IMR-90 (cell line): ENCODE measurements at regions not wholly inside any gene's neighbourhood (a gene's known extent, or its start where the extent isn't known, plus 50 kb on each side); places are given as distances from the start of the nearest gene placed in this dataset.

Experiments
- ATAC-seq: fragments of 200-7000 bp; cut with Tn5 transposase; 2 replicates; pipeline ENCODE4 v1.9.1; 2020; ENCODE audit warnings: low read depth, mild to moderate bottlenecking, moderate library complexity
- BruUV-seq: library from RNA; stranded (reverse); fragments of 400-500 nt; replicated peaks from 2 replicates; lab custom pipeline; 2021; lab: Mats Ljungman, UMichigan
- CTCF ChIA-PET: fragments of 300-600 bp; formaldehyde crosslinking; extraction: SDS; loops from one replicate; lab custom pipeline; 2021; ENCODE audit warnings: antibody characterized with exemption; lab: Yijun Ruan, JAX
- POLR2A ChIA-PET: fragments of 300-600 bp; sonication (Branson Sonifier 250); formaldehyde crosslinking; loops from one replicate; lab custom pipeline; 2022; ENCODE audit warnings: antibody characterized with exemption; ENCODE audit not compliant: unreplicated experiment; lab: Charles Lee
- DNase-seq: peaks from one replicate; pipeline ENCODE4 v3.0.0; 2013
- H2AFZ ChIP-seq: replicated peaks from 2 replicates; pipeline ENCODE3; 2013; ENCODE audit warnings: low read length, mild to moderate bottlenecking; ENCODE audit not compliant: poor library complexity
- H2AK5ac ChIP-seq: 2 replicates; pipeline ENCODE4 v1.6.1; 2013; ENCODE audit warnings: low read depth, low read length, inconsistent platforms
- H2AK9ac ChIP-seq: replicated peaks from 2 replicates; pipeline ENCODE3; 2013; ENCODE audit warnings: mild to moderate bottlenecking, low read depth, low read length, moderate library complexity; ENCODE audit not compliant: poor library complexity
- H2BK120ac ChIP-seq: 2 replicates; pipeline ENCODE4 v1.6.1; 2013; ENCODE audit warnings: low read depth, low read length, inconsistent platforms
- H2BK15ac ChIP-seq: 3 replicates; pipeline ENCODE4 v1.6.1; 2013; ENCODE audit warnings: low read depth, low read length, inconsistent platforms
- H2BK20ac ChIP-seq: 2 replicates; pipeline ENCODE4 v1.6.1; 2013; ENCODE audit warnings: low read depth, mild to moderate bottlenecking, inconsistent platforms, low read length, moderate library complexity
- H2BK5ac ChIP-seq: 2 replicates; pipeline ENCODE4 v1.6.1; 2013; ENCODE audit warnings: mild to moderate bottlenecking, low read depth, low read length, inconsistent platforms; ENCODE audit not compliant: poor library complexity, severe bottlenecking
- H3K14ac ChIP-seq: replicated peaks from 2 replicates; pipeline ENCODE4 v1.6.1; 2013; ENCODE audit warnings: low read depth, low read length, inconsistent platforms
- H3K18ac ChIP-seq: 2 replicates; pipeline ENCODE4 v1.6.1; 2013; ENCODE audit warnings: low read depth, low read length, control low read depth
- H3K23ac ChIP-seq: 2 replicates; pipeline ENCODE4 v1.6.1; 2013; ENCODE audit warnings: low read depth, low read length, inconsistent platforms
- H3K27ac ChIP-seq: 2 replicates; pipeline ENCODE4 v1.5.1; 2013; ENCODE audit warnings: mild to moderate bottlenecking, control low read depth, low read length; ENCODE audit not compliant: insufficient read depth
- H3K27me3 ChIP-seq: 2 replicates; pipeline ENCODE4 v1.6.1; 2013; ENCODE audit warnings: low read length; ENCODE audit not compliant: control insufficient read depth, insufficient read depth
- H3K36me3 ChIP-seq: 2 replicates; pipeline ENCODE4 v1.6.1; 2013; ENCODE audit warnings: low read length, mixed read lengths; ENCODE audit not compliant: control insufficient read depth, insufficient read depth
- H3K4ac ChIP-seq: 2 replicates; pipeline ENCODE4 v1.6.1; 2013; ENCODE audit warnings: low read depth, low read length, inconsistent platforms
- H3K4me1 ChIP-seq: 2 replicates; pipeline ENCODE4 v1.6.1; 2013; ENCODE audit warnings: low read length, mixed read lengths; ENCODE audit not compliant: control insufficient read depth, insufficient read depth
- H3K4me2 ChIP-seq: 2 replicates; pipeline ENCODE4 v1.6.1; 2013; ENCODE audit warnings: low read depth, mild to moderate bottlenecking, control low read depth, low read length, moderate library complexity
- H3K4me3 ChIP-seq: 2 replicates; pipeline ENCODE4 v1.5.1; 2013; ENCODE audit warnings: low read depth, mild to moderate bottlenecking, control low read depth, low read length, moderate library complexity; ENCODE audit not compliant: insufficient read depth
- H3K56ac ChIP-seq: 2 replicates; pipeline ENCODE4 v1.6.1; 2013; ENCODE audit warnings: low read length, inconsistent platforms; ENCODE audit not compliant: insufficient read depth; ENCODE audit errors: extremely low read depth
- H3K79me1 ChIP-seq, 2 experiments: 2 replicates each; pipeline ENCODE4 v1.6.1; 2013; ENCODE audit warnings: low read length in 2 of 2, inconsistent platforms in 1 of 2, low read depth in 1 of 2
- H3K9ac ChIP-seq: 2 replicates; pipeline ENCODE4 v1.6.1; 2013; ENCODE audit warnings: low read depth, low read length, control low read depth
- H3K9me1 ChIP-seq: 2 replicates; pipeline ENCODE4 v1.6.1; 2013; ENCODE audit warnings: low read length, inconsistent platforms; ENCODE audit not compliant: insufficient read depth
- H3K9me3 ChIP-seq: 2 replicates; pipeline ENCODE4 v1.6.1; 2013; ENCODE audit warnings: low read length; ENCODE audit not compliant: control insufficient read depth, insufficient read depth
- H4K20me1 ChIP-seq: 2 replicates; pipeline ENCODE4 v1.6.1; 2013; ENCODE audit warnings: low read length, inconsistent platforms; ENCODE audit not compliant: insufficient read depth
- H4K5ac ChIP-seq: 2 replicates; pipeline ENCODE4 v1.6.1; 2013; ENCODE audit warnings: mild to moderate bottlenecking, low read depth, low read length, control low read depth
- H4K8ac ChIP-seq, 2 experiments: 2 replicates each; pipeline ENCODE4 v1.6.1; 2013; ENCODE audit warnings: low read depth in 2 of 2, low read length in 2 of 2, control low read depth in 1 of 2, inconsistent platforms in 1 of 2
- H4K91ac ChIP-seq: 2 replicates; pipeline ENCODE4 v1.6.1; 2013; ENCODE audit warnings: low read depth, low read length, inconsistent platforms; ENCODE audit not compliant: insufficient read depth
- BHLHE40 ChIP-seq: fragments of 150-350 bp; IDR thresholded peaks from 2 replicates; pipeline ENCODE4 v1.6.1; 2016; ENCODE audit warnings: mild to moderate bottlenecking, low read depth, low read length
- CEBPB ChIP-seq: IDR thresholded peaks from 2 replicates; pipeline ENCODE4 v1.6.1; 2012; ENCODE audit warnings: low read depth, low read length, improper control_type of control experiment
- CHD1 ChIP-seq: IDR thresholded peaks from 2 replicates; pipeline ENCODE4 v1.6.1; 2012; ENCODE audit warnings: low read depth, low read length, improper control_type of control experiment
- CTCF ChIP-seq: conservative IDR thresholded peaks from 2 replicates; pipeline ENCODE4 v1.5.1; 2012; ENCODE audit warnings: mild to moderate bottlenecking, low read depth, low read length, improper control_type of control experiment
- ELK1 ChIP-seq: fragments of 150-350 bp; IDR thresholded peaks from 2 replicates; pipeline ENCODE4 v1.6.1; 2016; ENCODE audit warnings: low read depth, mild to moderate bottlenecking, low read length, moderate library complexity, borderline replicate concordance
- FOS ChIP-seq: fragments of 150-350 bp; IDR thresholded peaks from 2 replicates; pipeline ENCODE4 v1.6.1; 2016; ENCODE audit warnings: low read depth, low read length
- MAZ ChIP-seq: IDR thresholded peaks from 2 replicates; pipeline ENCODE4 v1.6.1; 2012; ENCODE audit warnings: low read depth, mild to moderate bottlenecking, low read length, improper control_type of control experiment, moderate library complexity, borderline replicate concordance
- MXI1 ChIP-seq: IDR thresholded peaks from 2 replicates; pipeline ENCODE4 v1.6.1; 2012; ENCODE audit warnings: low read depth, mild to moderate bottlenecking, low read length, moderate library complexity, borderline replicate concordance
- NFE2L2 ChIP-seq: fragments of 150-350 bp; IDR thresholded peaks from 2 replicates; pipeline ENCODE4 v1.6.1; 2016; ENCODE audit warnings: low read depth, mild to moderate bottlenecking, low read length
- POLR2A ChIP-seq: IDR thresholded peaks from 2 replicates; pipeline ENCODE4 v1.6.1; 2012; ENCODE audit warnings: mild to moderate bottlenecking, low read depth, low read length
- RCOR1 ChIP-seq: IDR thresholded peaks from 2 replicates; pipeline ENCODE4 v1.6.1; 2012; ENCODE audit warnings: mild to moderate bottlenecking, low read length, improper control_type of control experiment; ENCODE audit not compliant: insufficient replicate concordance
- WGBS, 2 experiments: methylation state at CpG; one replicate each; pipeline versions ENCODE4 v1.1.5 to v1.1.7; 2013; ENCODE audit warnings: missing lambda C conversion rate in 2 of 2; ENCODE audit not compliant: insufficient read length in 1 of 2; ENCODE audit errors: extremely low coverage in 2 of 2; 5-methylcytosine and 5-hydroxymethylcytosine counted together
- dilution Hi-C: fragments of 300-500 bp; cut with HindIII; formaldehyde crosslinking; loops from one replicate; pipeline ENCODE4 v1.14.3; 2018; ENCODE audit warnings: low sequenced_read_pairs; ENCODE audit not compliant: unreplicated experiment
- in situ Hi-C: fragments of 300-500 bp; cut with MboI; formaldehyde crosslinking; loops from 3 replicates; pipeline ENCODE4 v1.14.3; 2019; ENCODE audit warnings: low sequenced_read_pairs, inconsistent platforms, mixed read lengths
- intact Hi-C: fragments of 100-400 bp; cut with micrococcal nuclease; formaldehyde crosslinking; loops from 2 replicates; pipeline ENCODE4 v1.10.0; 2022

GRCh38 chr3:177946497-177946896 lies 589.7 kb upstream of the KCNMB2 start:
- Histone ChIP-seq H4K20me1 (no peaks in the 10 kb centered on the region), H3K14ac (no peak overlapping the region), H4K5ac (no peak overlapping the region), H3K23ac (no peak overlapping the region), H2BK5ac (no peak overlapping the region), H3K9me1 (no peaks in the 10 kb centered on the region), H4K8ac (no peak overlapping the region), H2AK9ac (no peak overlapping the region), H3K4me1 (no peaks in the 10 kb centered on the region), H3K4me2 (no peak overlapping the region), H3K79me1 (no peaks in the 10 kb centered on the region), H3K27ac (no peak overlapping the region), H2BK15ac (no peak overlapping the region), H3K27me3 (no peaks in the 10 kb centered on the region), H4K91ac (no peak overlapping the region), H3K36me3 (no peaks in the 10 kb centered on the region), H2AFZ (no peak overlapping the region), H2BK120ac (no peak overlapping the region), H2BK20ac (no peak overlapping the region), H3K9ac (no peak overlapping the region), H3K56ac (no peak overlapping the region), H3K9me3 (no peaks in the 10 kb centered on the region), H3K4ac (no peak overlapping the region), H3K18ac (no peak overlapping the region), H3K4me3 (no peak overlapping the region), H2AK5ac (no peak overlapping the region)
- in situ Hi-C loops (no loop called here), dilution Hi-C loops (no loop called here), intact Hi-C loops (no loop called here)
- no peak for DNase-seq
- POLR2A ChIA-PET = no interaction called here
- WGBS, 2 experiments = no CpG with 5 or more reads among the region's 1 CpG
- no peak for TF ChIP-seq ELK1
- TF ChIP-seq MAZ = no peak
- TF ChIP-seq NFE2L2 = no peak
- no peak for TF ChIP-seq CEBPB
- no peak for TF ChIP-seq MXI1
- TF ChIP-seq POLR2A = no peak
- no peak for TF ChIP-seq BHLHE40
- TF ChIP-seq CTCF = no peak
- TF ChIP-seq CHD1 = no peak
- no peak for TF ChIP-seq FOS
- TF ChIP-seq RCOR1 = no peak
- no peak; the same call in 1 of the 2 replicates for ATAC-seq
- BruUV-seq = no TSS peak
- CTCF ChIA-PET = no interaction called here
